Ammon's horn (tissue), 1 donor: ENCODE measurements at regions not wholly inside any gene's neighbourhood (a gene's known extent, or its start where the extent isn't known, plus 50 kb on each side); places are given as distances from the start of the nearest gene placed in this dataset.
"Not testable (repeated sequence)": the region's sequence is repeated elsewhere in the genome, so short reads cannot be mapped to it uniquely, and the experiment has no call there.

Experiments used
- DNase-seq: peaks from one replicate; pipeline ENCODE4 v3.0.0-alpha.2; 2016; ENCODE audit warnings: low spot score

DNA sequence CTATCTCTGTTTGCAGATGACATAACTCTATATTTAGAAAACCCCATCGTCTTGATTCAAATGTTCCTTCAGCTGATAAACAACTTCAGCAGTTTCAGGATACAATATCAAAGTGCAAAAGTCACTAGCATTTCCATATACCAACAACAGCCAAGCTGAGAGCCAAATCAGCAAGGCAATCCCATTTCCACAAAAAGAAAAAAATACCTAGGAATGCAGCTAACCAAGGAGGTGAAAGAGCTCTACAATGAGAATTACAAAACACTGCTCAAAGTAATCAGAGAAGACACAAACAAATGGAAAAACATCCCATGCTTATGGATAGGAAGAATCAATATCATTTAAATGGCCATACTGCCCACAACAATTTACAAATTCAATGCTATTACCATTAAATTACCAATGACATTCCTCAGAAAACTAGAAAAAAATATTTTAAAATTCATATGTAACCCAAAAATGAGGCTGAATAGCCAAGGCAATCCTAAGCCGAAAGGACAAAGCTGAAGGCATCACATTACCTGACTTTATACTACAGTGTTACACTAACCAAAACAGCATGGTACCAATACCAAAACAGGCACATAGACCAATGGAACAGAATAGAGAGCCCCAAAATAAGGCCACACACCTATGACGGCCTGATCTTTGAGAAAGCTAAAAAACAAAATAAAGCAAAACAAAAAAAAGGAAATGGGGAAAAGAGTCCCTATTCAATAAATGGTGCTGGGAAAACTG lies 901.7 kb downstream of the LRFN5 start:
- no peak for DNase-seq

DNA sequence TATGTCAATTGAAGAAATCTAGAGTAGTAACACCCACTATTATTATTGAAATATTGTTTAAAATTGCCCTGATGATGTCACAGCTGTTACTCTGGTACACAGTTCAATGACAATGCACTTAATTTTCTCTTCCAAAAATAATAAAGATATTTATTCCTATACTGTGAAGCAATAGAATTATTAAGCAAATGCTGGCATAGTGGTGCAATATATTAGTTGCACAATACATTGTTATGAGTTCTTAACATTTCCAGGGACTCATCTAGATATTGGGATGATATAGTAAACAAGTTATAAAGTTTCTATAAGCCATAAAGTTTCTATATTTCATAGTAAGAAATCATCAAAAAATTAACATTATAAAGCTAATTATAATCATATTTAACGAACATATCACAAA lies 897.8 kb downstream of the LRFN5 start:
- DNase-seq, result no peak

DNA sequence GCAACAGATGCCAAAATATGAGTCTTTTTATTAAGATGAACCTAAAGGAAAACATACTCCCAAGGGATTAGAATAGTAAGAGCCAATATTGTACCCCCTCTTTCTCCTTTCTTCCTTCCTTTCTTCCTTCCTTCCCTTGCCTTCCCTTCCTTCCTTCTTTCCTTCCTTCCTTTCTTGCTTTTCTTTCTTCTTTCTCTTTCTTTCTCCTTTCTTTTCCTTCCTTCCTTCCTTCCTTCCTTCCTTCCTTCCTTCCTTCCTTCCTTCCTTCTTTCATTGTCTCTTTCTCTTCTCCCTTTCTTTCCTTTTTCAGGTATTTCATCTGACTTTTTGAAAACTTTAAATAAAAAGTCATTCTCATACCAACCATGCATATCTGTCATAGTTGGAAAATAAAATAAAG lies 892.5 kb downstream of the LRFN5 start:
- DNase-seq, result no peak

DNA sequence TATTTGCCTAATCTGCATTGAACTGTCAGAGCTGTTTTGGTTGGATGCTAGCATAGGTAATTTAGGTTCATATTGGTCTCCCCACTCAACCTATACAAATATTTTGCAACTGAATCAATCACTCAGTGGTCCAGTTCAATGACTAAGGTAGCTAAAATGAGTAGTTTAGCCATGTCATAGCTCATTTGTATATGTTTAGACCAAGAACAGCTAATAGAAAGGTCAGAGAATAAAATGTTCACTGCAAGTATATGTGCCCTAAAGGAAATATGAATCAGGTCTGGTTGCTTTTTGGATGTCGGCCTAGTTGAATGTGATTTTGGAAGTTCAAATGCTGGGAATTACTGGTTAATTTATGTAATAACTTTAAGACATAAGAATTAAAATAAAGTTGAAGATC lies 883.9 kb downstream of the LRFN5 start:
- DNase-seq, result no peak

DNA sequence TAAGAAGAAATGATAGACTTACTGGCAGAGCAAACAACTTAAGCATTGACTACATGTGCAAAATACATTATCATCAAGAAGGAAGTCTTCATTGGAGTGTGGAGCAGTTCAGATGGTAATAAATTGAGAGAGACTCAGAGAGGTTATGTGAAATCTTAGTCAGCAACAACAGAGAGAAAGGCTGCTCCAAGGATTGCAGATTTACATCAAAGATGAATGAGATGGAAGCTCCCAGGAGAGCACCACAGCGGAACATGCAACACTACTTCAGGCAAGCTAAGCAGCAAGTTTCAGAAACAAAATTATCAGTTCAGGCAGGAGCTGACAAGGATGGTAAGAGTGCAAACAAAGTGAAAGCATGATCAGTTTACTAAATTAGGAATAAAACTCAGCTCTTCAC lies 882.3 kb downstream of the LRFN5 start:
- DNase-seq, result no peak

DNA sequence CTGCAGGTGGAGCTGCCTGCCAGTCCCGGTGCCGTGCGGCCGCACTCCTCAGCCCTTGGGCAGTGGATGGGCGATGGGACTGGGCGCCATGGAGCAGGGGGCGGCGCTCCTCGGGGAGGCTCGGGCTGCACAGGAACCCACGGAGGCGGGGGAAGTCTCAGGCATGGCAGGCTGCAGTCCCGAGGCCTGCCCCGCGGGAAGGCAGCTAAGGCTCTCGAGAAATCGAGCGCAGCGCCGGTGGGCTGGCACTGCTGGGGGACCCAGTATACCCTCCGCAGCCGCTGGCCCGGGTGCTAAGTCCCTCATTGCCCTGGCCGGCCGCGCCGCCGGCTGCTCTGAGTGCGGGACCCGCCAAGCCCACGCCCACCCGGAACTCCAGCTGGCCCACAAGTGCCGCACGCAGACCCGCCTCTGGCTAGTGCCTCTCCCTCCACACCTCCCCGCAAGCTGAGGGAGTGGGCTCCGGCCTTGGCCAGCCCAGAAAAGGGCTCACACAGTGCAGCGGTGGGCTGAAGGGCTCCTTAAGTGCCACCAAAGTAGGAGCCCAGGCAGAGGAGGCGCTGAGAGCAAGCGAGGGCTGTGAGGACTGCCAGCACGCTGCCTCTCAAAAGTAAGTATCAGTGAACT lies 875.8 kb downstream of the LRFN5 start:
- not testable (repeated sequence) for DNase-seq

DNA sequence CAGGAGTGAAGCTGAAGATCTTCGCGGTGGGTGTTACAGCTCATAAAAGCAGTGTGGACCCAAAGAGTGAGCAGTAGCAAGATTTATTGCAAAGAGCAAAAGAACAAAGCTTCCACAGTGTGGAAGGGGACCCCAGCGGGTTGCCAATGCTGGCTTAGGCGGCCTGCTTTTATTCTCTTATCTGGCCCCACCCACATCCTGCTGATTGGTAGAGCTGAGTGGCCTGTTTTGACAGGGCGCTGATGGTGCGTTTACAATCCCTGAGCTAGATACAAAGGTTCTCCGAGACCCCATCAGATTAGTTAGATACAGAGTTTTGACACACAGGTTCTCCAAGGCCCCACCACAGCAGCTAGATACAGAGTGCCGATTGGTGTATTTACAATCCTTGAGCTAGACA lies 875.0 kb downstream of the LRFN5 start:
- not testable (repeated sequence) for DNase-seq

DNA sequence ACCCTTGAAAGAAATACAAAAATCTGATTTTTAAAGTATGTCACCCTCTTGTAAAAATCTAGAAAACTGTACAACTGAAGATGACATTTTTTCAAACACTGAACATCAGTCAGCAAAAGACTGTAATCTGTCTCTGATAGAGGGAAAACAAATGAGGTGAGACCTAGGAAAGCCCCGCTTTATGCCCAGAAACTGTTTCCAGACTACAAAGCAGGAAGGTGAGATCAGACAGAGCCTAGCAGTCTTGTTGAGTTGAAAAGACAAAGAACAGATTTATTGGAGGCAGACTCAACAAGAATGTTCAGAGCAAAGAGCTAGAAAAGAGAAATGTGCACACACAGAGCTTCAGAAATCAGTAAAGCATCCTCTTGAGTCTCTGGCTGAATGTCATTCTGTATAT lies 873.6 kb downstream of the LRFN5 start:
- no peak for DNase-seq

DNA sequence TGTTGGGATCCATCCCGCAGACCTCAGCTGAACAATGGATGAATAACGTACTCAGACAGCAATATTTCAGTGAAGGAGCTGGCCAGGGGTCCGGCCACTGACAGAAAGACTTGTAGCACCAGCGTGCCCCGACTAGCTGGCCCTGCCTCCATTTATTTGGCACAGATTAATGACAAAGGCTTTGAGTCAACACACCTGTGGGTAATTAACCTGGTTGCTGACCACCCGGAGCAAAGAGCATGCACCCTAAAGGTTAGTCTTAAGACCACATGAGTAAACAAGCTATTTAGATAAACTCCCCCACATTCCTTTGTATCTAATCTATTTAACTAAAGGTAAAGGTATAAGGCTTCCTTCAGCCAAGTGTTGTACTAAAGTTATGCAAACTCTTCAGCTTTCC lies 868.6 kb downstream of the LRFN5 start:
- DNase-seq, result no peak

DNA sequence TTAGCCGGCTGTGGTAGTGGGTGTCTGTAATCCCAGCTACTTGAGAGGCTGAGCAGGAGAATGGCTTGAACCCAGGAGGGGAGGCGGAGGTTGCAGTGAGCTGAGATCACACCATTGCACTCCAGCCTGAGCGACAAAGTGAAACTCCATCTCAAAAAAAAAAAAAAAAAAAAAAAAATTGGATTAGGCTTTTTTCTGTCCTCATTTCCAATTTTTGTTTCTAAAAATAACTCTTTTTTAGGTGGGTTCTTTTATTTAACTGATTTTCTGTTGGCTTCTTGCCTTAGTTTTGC lies 863.7 kb downstream of the LRFN5 start:
- no peak for DNase-seq

DNA sequence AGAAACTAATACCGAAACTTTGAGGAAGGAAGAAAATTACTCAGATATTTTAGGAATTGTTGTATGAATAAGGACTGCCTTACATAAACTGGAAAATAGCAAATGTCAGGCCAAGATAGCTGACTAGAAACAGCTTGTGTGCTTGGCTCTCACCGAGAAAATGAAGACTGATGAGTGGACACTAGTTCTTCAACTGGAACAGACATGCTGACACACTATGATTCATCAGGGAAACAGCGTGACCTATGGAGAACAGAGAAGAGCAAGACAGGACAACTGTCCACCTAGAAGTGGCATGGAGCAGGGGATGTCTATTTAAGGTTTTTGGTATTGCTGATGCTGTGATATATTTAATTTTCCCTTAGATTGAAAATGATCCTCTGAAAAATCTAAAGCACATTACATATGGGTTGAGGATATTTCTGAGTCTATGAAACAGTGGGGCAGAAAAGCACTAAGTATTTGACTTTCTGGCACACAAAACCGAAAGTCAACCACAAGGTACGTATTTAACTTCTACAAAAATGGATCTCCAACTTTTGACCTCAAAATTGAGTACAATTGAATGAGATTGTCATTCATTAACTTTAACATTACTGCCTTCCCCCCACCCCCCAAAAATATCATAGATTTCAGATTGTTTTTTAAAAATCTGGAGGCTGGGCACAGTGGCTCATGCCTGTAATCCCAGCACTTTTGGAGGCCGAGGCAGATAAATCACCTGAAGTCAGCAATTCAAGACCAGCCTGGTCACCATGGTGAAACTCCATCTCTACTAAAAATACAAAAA lies 863.2 kb downstream of the LRFN5 start:
- no peak for DNase-seq

DNA sequence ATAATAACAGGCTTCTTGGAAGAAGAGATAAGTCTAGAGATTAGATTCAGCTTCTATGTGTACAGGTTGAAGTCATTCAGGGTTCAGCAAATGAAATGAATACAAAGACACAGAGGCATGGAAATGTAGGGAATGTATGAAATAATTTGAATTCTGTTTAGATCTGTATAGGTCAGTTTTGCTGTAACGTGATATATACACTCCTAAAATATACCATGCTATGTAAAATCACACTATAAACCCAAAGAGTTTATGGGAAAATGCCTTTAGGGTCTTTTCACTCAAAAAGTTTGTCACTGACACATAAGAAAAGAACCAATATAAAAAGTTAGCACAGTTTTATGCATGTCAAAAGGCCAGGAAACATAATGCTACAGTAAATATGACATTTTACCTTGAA lies 854.0 kb downstream of the LRFN5 start:
- DNase-seq, result no peak

DNA sequence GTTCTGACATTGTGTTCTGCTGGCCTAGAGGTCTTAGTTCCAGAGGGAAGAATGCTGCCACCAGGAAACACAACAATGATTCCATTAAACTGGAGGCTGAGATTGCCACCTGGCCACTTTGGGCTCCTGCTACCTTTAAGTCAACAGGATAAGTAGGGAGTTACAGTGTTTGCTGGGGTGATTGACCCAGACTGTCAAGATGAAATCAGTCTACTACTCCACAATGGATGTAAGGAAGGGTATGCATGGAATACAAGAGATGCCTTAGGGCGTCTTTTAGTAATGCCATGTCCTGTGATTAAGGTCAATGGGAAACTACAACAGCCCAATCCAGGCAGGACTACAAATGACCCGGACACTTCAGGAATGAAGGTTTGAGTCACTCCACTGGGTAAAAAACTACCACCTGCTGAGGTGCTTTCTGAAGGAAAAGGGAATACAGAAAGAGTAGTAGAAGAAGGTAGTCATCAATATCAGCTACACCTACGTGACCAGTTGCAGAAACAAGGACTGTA lies 852.6 kb downstream of the LRFN5 start:
- DNase-seq, result no peak

DNA sequence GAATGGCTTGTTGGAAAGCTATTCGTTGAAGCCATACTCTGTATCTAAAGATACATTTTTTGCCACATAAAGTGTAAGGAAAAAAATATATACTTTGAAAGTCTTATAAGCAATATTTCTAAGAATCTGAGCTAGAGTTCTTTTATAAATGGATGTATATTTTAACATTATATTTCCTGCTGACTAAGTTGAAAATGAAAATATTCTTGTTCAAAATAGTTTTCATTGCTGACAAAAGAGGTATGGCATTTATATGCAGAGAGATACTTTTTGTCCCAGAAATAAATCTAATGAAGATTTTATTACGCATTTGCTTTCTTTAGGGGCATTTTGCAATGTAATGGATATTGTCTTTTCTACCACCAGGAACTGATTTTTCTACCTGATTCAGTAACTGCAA lies 834.9 kb downstream of the LRFN5 start:
- DNase-seq, result no peak

DNA sequence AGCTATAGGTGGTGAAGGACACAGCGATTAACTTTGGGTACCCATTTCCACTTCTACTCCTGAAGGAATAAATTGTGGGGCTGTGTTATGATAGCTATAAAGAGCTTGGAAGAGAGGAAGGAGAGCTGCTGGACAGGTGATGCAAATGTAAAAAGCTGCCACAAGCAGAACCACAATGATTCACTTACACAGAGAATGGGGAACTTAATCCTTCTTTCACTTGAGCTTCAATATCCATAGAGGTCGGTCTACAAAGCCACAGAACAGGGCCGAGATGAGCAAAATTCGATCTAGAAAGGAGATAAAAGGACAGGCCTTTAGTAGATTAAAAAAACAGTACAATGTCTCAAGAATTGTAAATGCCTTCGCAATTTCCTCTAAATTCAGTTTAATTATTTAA lies 831.1 kb downstream of the LRFN5 start:
- DNase-seq, result no peak

DNA sequence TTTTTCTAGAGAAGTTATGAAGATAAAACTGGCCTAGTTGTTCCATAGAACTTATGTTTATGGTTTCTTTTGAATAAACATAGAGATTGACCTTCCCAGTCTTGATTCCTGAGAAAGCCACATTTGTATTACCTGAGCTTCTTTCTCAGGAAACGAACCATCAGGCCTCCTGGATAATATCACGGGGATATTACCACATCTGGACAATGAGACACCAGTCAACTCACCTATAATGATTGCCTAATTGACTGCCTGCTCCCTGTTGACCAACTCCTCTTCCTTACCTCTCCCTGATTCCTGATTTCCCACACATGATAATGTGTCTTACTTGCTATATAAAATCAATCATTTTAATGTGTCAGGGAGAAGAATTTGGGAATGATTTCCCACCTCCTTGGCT lies 822.7 kb downstream of the LRFN5 start:
- DNase-seq, result no peak

DNA sequence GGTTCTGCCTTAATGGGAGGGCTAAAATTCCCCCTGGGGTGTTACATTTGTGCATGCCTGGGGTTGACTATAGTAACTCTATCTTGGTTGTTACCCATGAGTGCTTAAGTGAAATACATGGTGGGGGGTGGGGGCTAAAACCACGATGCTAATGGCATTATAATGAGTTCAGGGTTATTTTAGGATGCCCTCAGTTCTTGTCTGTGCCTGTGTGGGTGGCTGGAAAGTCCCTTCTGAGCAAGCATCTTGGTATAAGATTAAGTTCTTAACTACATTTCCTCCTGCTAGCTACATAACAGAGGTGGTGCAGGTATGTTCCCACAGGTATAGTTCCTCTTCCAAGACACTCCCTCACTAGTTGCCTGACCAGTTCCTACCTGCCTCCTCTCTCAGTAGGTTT lies 822.3 kb downstream of the LRFN5 start:
- DNase-seq, result no peak

DNA sequence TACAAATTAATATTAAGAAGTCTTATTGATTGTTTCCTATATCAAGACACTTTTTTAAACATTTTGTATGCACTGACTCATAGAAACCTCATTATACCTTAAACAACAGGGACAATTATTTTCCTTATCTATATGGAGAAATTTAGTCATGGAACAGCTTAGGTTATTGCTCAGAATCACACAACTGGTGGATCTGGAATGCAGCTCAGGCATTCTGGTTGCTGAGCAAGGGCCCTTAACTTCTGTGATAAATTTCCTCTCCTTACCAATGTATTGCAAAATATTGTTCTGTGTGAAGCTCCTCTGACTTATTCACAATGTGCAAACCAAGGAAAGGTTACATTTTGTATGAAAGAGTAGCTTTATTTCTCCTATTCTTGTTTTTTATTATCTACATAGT lies 817.8 kb downstream of the LRFN5 start:
- DNase-seq, result no peak

DNA sequence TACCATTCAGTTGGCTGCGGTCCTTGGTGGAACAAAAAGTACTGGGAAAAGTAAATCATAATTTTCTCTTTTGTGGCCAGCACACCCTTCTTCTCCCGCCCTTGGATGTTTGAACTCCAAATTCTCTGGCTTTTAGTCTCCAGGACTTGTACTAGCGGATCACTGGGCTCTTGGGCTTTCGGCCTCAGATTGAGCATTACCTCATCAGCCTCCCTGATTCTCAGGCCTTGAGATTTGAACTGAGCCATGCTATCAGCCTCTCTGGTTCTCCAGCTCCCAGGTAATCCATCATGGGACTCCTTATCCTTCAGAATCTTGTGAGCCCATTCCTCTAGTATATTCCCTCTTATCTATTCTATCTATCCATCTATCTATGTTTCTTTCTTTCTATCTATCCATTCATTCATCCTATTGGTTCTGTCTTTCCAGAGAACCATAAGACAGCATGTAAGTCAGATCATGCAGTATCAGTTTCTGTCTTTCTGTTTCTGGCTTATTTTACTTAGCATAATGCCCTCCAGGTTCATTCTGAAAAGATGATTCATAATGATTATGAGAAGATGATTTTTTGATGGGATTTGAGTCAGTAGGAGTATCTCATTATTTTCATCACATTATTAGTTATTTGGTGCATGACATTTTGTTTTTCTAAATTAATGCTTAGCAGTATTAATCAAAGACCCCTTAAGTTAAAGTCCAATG lies 814.9 kb downstream of the LRFN5 start:
- no peak for DNase-seq

DNA sequence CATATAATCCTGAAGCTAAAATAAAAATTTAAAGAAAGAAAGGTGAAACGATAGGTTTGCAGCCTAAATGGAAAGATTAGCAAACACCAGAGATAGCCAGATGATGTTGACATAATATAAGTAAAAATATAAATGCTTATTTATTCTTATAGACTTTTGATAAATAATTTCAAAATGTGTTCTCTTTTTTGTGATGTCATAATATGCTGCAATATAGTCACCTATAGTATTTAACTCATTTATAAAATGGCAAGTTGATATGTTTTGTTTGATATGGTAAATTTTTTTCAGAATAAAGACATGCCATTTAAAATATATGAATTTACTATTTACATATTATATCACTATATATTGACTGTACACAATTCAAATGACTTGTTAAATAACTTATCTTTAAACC lies 813.4 kb downstream of the LRFN5 start:
- no peak for DNase-seq

DNA sequence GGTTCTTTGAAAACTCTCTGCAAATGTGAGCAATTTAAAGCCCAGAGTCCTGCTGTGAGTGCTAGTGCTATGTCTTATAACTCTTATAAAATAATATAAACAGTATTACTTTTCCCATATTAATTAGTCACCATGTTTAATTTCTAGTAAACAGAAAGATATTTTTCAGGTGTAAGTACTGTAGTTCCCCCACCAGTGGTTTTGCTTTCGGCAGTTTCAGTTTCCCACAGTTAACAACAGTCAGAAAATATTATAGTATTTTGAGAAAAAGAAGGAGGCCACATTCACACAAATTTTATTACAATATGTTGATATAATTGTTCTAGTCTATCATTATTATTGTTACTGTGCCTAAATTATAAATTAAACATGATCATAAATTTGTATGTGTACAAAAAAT lies 800.5 kb downstream of the LRFN5 start:
- no peak for DNase-seq

DNA sequence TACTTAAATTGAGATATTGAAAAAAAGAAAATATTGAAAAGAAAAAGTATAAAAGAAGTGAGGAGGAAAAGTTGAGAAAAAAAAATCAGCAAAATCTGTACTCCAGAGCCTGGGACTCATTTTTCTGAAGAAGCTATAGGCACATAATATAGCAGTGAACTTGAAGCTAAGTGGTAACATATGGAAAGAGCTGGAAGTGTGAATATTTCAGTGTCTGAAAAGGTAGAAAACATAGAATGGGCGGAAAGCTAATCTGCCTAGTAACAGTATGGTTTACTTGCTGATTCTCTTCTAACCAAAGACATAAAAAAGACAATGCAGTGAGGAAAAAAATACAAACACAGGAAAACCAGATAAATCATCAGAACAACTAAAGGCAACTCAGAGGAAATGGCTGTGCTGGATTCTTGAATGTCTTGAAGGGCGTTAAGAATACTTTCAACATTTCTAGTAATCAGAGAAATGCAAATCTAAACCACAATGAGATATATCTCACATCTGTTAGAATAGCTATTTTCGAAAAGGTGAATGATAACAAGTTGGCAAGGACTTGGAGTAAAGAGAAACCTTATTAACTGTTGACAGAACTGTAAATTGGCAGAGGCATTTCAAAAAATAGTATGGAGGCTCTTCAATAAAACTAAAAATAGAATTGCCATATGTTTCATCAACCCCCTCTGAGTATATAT lies 784.6 kb downstream of the LRFN5 start:
- no peak for DNase-seq
